Fibroblast of skin of scalp (primary cell): ENCODE measurements at regions not wholly inside any gene's neighbourhood (a gene's known extent, or its start where the extent isn't known, plus 50 kb on each side); places are given as distances from the start of the nearest gene placed in this dataset.
A peak's percentile ranks its signal among the peaks of the same experiment; 100 is the strongest.

Source experiments
- DNase-seq: peaks from one replicate; pipeline ENCODE4 v3.0.0-alpha.2; 2013

GRCh38 chr3:72487946-72488737 is 360.1 kb downstream of the SHQ1 start:
- DNase-seq, result peak; percentile 39

DNA sequence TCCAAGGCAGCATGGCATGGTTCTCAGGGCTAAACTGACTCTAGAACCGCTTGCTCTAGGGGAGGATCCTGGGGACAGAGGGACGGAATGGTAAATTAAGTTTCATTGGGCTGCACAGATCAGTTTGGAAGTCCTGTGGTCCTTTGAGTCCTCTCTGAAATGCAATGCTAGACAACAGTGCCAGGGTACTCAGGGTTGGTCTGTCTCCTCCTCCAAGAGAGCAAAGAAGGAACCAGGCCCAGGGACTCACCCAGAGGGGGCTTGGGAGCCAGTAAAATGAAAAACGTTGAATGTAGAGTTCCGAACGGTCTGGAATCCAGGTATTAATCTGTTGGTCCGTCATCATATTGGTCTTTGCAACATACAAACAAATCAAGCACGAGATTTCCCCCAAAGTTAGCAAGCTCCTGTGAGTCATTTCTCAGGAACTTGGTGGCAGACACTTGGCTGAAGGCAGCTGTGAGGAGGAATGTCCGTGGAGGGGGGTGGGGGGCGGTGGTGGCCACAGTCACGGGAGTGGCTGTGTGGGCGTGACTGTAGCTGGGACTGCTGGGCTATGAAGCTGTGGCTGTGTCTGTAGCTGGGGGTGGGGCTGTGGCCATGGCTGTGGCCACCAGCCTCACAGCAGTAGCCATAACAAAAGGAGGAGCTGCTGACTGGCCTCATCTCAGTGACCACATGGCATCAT is 361.0 kb downstream of the SHQ1 start:
- DNase-seq, result peak; percentile 97

DNA sequence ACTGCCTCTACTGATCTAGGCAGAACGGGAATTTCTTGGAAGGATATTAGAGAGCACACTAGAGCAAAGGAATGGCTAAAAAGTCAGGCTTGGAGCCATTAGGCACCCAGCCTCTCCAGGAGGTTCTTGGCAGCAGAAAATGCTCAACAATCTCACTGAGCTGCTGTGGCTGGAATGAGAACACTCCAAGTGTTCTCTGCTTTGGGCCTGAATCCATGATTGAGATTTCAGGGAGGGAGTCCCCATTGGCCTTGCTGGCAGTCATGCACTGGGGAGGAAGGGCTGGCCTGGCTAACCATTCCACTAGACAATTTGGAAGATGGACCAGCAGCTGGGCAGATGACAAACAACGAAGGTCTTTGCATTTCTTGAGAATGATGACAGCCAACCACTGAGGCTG is 362.6 kb downstream of the SHQ1 start:
- DNase-seq, result peak; percentile 63

GRCh38 chr3:72483554-72484104 is 364.6 kb downstream of the SHQ1 start:
- no peak for DNase-seq

GRCh38 chr3:72482589-72483321 is 365.5 kb downstream of the SHQ1 start:
- peak; percentile 57 for DNase-seq

DNA sequence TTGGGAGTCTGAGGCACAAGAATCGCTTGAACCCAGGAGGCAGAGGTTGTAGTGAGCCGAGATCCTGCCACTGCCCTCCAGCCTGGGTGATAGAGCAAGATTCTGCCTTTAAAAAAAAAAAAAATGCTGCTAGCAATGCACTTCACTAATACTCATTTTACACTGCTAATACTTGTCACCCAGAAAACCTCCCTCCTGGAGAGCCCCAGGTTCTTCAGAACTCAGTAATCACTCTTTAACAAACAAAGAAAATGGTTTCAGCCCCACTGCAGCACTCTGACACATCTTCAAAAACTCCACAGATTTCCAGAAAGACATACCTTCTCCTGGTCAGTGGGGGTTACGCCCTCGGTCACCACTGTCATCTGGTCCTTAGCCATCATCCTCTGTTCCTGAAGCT is 366.7 kb downstream of the SHQ1 start:
- no peak for DNase-seq

- DNase-seq, result no peak
Observed at GRCh38 chr3:72480366-72480765, 367.9 kb downstream of the SHQ1 start.

GRCh38 chr3:72479651-72480215 is 368.5 kb downstream of the SHQ1 start:
- DNase-seq, result no peak

- no peak for DNase-seq
Observed at GRCh38 chr3:72476139-72476483, 372.1 kb downstream of the SHQ1 start.

GRCh38 chr3:72475258-72476138 is 372.7 kb downstream of the SHQ1 start:
- peak; percentile 27 for DNase-seq

- no peak for DNase-seq
Observed at GRCh38 chr3:72474775-72475174, 373.5 kb downstream of the SHQ1 start.

GRCh38 chr3:72473156-72473555 is 375.1 kb downstream of the SHQ1 start:
- no peak for DNase-seq

DNA sequence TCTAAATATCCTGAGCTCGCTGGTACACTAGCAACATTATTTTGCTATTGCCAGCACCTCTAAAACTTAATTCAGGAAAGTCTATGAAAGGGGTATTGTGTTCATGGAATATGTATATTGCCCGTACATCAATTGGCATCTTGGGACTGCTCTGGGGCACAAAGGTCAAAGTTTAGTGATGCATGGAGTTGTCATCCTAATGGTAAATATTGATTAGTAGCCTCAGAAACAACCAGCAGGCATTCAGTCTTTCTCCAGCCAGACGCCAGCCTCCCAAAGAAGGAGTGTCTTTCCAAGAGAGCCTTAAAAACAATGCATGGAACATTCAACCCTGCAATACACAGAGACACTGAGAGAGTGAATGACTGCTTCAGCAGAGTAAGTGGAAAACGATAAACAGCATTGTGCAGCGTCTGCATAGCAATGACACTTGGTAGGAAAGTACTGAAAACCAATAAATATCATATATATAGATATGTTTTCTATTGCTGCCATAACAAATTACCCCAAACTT is 377.3 kb downstream of the SHQ1 start:
- DNase-seq, result no peak

GRCh38 chr3:72465853-72466252 is 382.4 kb downstream of the SHQ1 start:
- DNase-seq, result no peak

GRCh38 chr3:72463083-72463482 is 385.2 kb downstream of the SHQ1 start:
- no peak for DNase-seq

DNA sequence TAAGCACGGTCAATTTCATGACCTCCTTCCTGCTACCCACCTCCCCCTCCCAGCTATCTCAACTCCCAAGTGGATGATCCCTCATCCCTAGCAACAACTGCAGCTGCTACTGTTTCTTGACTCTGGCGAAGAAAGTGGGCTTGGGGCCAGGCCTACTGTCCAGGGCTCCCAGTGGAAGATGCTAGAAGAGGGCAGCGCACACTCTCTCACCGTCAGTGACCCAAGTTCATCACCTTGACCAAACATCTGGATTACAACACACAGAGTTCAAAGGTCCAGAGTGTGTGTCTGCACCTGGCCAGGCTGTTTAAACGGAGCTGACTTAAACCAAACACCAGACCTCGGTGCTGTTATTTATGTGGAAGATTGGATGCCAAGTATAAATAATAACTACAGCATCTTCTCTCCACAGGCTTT is 385.6 kb downstream of the SHQ1 start:
- DNase-seq, result no peak

- DNase-seq, result no peak
Observed at GRCh38 chr3:72461787-72462186, 386.5 kb downstream of the SHQ1 start.

GRCh38 chr3:72460205-72461174 is 387.8 kb downstream of the SHQ1 start:
- no peak for DNase-seq

GRCh38 chr3:72459588-72459987 is 388.7 kb downstream of the SHQ1 start:
- no peak for DNase-seq

GRCh38 chr3:72458375-72458774 is 389.9 kb downstream of the SHQ1 start:
- no peak for DNase-seq
